Sciatic nerve (tissue), 2 donors: ENCODE measurements at regions not wholly inside any gene's neighbourhood (a gene's known extent, or its start where the extent isn't known, plus 50 kb on each side); places are given as distances from the start of the nearest gene placed in this dataset.

ENCODE experiments used
- ATAC-seq: fragments of 200-7000 bp; cut with Tn5 transposase; one replicate; pipeline ENCODE4 v1.9.1; 2020; ENCODE audit warnings: mild to moderate bottlenecking, moderate library complexity
- DNase-seq: peaks from one replicate; pipeline ENCODE4 v3.0.0-alpha.2; 2020; ENCODE audit warnings: low spot score
- intact Hi-C: fragments of 100-400 bp; cut with DNase I; formaldehyde crosslinking; loops from one replicate; pipeline ENCODE4 v1.14.2; 2022
- donor health status: DM: no; HTN: no; CAD: no.
- donor health status: DM: no; HTN: no; CAD: no.

DNA sequence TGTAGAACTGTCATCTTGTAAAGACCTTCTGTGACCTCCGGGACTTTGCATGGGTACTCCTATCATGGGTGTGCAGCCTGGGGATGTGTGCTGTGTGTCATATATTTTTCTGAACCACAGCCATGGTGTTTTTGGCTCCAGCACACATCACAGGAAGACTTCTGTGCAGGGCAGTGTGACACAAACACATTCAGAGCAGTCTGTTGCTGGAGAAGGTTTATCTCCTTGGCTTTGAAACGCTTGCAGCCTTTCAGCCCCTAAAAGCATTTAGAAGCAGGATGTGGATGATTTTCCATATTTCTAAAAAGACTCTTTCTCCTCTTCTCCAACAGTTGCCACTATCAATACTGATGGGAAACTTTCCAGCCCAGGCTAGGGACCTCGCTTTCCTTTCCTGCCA lies 221.6 kb upstream of the FOXA2 start:
- intact Hi-C loops: no loop called here
- no peak for DNase-seq
- ATAC-seq: no peak

GRCh38 chr20:22807045-22807444 lies 222.7 kb upstream of the FOXA2 start:
- intact Hi-C loops: no loop called here
- no peak for DNase-seq
- no peak for ATAC-seq

GRCh38 chr20:22807646-22808244 lies 223.4 kb upstream of the FOXA2 start:
- no peak for DNase-seq
- ATAC-seq: no peak
- intact Hi-C loops: no loop called here

- no peak for DNase-seq
- no peak for ATAC-seq
- intact Hi-C loops: no loop called here
Observed at GRCh38 chr20:22808628-22809027, 224.3 kb upstream of the FOXA2 start.

DNA sequence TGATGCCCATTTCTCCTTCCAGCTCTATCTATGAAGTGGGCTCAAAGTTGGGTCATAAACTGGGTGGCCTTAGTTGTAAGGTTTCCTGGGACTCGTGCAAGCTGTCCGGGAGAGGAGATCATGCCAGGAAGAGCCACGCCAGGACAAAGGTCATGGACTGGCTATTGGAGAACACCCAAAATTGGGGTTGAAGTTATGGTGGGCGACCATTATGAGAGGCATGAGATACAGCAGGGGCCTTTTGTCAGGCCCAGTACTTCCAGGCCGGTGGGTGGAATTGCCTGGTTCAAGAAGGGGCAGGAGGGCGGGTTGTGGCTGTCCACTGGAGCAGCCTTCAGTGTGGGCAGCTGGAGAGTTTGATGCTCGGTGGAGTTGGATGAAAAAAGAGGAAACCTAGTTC lies 225.1 kb upstream of the SSTR4 start:
- intact Hi-C loops: no loop called here
- ATAC-seq: no peak

GRCh38 chr20:22810626-22811569 lies 224.2 kb upstream of the SSTR4 start:
- intact Hi-C loops: no loop called here
- ATAC-seq: no peak
- no peak for DNase-seq

More for the DNA sequence above, 225.1 kb upstream of the SSTR4 start:
- no peak for DNase-seq

DNA sequence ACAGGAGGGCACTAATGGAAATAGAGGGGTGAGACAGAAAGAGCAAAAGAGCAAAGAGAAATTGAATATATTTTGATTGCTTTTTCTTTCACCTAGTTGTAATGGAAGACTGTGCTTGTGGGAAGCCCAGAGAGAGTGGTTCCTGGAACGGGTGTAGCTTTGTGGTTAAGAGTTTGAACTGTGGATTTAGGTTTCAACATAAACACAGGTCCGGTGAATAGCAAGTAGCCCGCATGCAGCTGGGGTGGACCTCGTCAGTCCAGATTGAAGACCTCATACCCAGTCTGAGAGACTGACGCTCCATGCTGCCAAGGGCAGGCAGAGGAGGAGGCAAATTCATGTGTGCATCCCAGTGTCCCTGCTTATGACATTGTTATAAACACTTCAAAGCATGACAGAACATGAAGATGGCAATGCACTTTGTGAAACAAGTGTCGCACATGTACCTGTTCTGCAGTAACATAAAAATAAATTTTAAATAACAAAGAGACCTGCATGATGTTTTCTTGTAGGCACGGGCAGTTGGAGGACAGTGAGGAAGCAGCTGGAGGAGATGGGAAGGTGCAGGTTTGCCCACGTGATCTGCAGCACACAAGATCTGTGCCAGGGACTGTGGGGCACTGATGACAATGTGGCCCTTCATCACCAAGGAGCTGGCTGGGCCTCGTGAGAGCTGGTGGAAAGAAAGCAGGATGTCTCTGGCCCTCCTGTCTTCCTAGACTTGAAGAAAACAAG lies 220.5 kb upstream of the SSTR4 start:
- no peak for ATAC-seq
- intact Hi-C loops: no loop called here
- DNase-seq: no peak

DNA sequence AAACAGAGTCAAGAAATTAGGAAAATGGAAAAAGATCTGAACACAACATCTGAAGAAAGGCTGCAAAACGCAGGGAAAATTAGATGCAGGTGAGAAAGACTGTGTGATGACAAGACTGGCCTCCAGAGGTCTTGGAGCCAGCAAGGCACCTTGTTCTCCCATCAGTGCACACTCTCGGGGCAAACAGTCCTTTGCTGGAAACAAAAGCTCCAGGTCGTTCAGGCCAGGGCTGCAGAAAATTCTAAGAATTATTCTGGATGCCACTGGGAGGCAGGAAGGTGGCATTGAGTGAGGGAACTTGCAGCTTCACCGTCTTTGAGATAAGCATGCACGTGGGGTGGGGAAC lies 219.9 kb upstream of the SSTR4 start:
- intact Hi-C loops: no loop called here
- ATAC-seq: no peak
- DNase-seq: no peak

DNA sequence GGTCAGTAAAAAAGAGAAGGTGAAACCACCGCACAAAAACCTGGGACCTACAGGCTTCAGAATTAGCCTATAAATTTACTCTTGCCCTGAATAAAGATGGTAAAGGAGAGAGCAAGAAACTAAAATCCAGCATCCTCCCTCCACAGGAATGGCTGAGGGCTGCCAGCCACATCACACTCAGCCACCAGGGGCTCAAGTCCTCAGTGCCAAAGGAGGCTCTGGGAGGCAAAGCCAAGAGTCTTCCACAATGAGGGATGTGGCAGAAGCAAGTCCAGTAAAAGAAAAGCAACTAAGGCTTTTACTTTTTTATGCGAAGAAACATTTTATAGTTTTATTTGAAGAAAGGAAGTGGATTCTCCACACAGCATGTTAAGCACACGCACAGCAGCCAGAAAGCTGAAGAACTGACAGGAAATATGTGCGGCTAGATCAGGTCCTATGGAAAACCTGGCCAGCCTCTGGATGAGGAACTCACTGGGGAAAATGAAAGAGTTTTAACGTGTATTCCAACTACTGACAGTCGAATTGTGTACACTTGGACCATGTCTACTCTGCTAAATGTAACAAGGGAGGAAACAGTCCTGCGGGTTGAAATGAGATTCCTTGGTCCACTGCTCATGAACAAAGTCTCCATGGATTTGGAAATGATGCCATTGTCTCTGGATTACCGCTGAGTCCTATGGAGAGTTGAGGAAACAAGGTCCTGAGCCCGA lies 219.4 kb upstream of the SSTR4 start:
- DNase-seq: no peak
- ATAC-seq: no peak
- intact Hi-C loops: no loop called here

- intact Hi-C loops: no loop called here
- ATAC-seq (no peak), DNase-seq (no peak)
Observed at GRCh38 chr20:22818636-22819035, 216.5 kb upstream of the SSTR4 start.

DNA sequence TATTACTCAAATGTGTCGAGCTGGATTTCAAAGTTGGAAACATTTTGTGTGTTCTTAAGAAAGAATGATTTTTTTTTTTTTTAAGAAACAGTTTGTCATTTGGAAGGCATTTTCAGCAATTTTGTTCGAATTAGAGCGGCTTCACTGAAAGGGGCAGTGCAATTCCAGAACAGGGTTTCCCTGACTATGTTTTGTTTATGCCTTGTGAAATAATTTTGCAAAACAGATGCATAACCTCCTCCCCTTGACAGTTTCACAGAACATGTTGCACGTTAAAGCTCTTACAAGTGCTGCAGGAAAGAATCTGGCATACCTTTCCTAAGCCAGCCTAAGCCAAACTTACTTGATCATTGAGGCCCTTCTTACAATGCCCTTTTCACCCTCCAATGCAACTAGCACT lies 216.0 kb upstream of the SSTR4 start:
- intact Hi-C loops: no loop called here
- ATAC-seq (no peak), DNase-seq (no peak)

- no peak for ATAC-seq
- intact Hi-C loops: no loop called here
- DNase-seq: no peak
Observed at GRCh38 chr20:22819784-22820183, 215.3 kb upstream of the SSTR4 start.

DNA sequence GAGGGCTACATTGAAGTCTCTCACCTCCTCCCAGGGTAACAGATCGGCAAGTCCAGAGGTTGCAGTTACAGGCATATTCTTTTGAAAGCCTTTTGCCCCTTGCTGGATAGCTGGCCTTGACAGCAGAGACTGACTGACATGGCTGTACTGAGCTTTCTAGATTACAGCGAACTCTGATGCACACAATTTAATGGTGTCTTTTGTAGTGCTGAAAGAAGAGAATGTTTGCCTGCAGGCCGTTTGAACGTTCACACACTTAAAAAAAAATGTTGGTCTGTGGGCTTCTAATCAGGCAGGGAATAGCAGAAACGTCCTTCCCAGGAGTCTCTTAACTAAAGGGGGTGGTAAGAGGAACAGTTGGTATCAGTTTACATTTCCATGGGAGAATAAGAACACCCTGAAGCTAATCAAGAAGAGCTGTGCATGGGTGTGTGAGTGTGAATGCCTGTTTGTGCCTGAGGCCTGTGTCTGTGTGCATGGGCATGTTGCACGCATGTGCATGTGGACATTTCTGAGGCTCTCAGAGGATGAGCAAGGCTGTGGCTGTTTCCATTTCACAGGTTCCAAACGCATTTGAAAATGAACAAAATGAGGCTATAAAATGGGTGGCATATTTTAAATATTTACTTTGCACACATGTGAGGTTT lies 213.9 kb upstream of the SSTR4 start:
- no peak for ATAC-seq
- DNase-seq: no peak
- intact Hi-C loops: no loop called here

DNA sequence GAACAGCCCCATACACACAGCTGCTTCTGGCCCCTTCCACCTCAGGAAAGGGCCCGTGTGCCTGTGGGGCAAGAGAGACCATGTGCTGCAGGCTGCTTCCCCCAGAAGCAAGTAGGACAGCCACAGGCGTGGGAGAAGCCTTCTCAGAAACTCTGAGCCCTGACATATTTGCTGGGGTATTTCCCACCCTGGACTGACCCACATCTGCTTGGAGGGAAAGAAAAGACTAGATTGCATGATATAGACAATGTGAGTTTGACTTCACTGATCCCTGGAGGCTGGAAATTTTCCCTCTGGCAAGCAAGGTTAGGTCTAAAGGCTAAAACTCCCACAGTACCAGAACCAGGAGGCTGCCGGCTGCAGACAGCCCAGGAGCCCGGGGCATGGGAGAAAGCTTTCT lies 213.3 kb upstream of the SSTR4 start:
- intact Hi-C loops: no loop called here
- no peak for ATAC-seq
- no peak for DNase-seq

- intact Hi-C loops: no loop called here
- no peak for DNase-seq
- ATAC-seq: no peak
Observed at GRCh38 chr20:22823119-22823518, 212.0 kb upstream of the SSTR4 start.

DNA sequence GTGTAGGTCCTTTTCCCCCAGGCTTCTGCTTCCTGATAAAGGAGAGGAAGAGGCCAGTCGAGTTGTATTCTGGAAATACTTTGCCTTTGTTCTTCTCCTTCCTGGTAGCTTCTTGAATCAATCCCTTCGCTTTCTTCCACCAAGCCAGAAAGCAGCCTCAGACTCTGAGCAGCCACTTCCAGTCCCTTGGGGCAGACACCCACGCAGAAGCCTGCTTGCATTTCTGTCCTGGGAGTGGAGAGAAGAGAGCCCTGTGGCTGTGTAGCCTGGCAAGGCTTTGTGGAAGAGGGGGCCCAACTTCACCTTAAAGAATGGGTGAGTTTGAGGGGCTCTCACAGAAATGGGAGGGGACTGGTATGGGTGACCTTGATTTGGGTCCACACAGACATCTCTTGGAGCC lies 211.0 kb upstream of the SSTR4 start:
- ATAC-seq: no peak
- intact Hi-C loops: no loop called here
- no peak for DNase-seq

GRCh38 chr20:22825076-22825475 lies 210.0 kb upstream of the SSTR4 start:
- no peak for ATAC-seq
- intact Hi-C loops: no loop called here
- no peak for DNase-seq

DNA sequence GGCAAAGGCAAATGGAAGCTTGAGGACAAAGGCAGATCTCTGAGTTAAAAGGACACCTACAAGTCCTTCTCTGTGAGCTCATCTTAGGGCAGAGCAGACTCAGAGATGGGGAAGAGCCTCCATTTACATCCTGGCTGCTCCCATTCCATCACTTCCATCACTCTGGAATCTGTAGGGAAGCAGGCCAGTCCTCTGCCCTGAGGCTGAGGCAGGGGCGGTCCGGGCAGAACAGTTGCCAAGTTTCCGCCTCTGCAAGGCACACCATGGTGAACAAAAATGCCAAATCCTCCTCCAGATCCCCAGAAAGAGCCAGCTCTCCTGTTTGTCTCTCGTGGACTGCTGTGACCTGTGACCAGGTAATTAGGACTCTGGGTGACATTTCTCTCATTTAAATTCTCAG lies 209.6 kb upstream of the SSTR4 start:
- no peak for DNase-seq
- intact Hi-C loops: no loop called here
- no peak for ATAC-seq
